Stimulated activated CD4-positive, alpha-beta T cell treated with anti-CD3 and anti-CD28 coated beads, TNF-alpha, amount 100 ng/mL, for 4 hours (primary cell): ENCODE measurements at regions not wholly inside any gene's neighbourhood (a gene's known extent, or its start where the extent isn't known, plus 50 kb on each side); places are given as distances from the start of the nearest gene placed in this dataset.
A peak's percentile ranks its signal among the peaks of the same experiment; 100 is the strongest.
"Not testable (repeated sequence)": the region's sequence is repeated elsewhere in the genome, so short reads cannot be mapped to it uniquely, and the experiment has no call there.

Source experiments
- DNase-seq, 3 experiments: peaks; one replicate each; pipeline ENCODE4 v3.0.0-alpha.2; 2020; ENCODE audit warnings: low read depth in 3 of 3

GRCh38 chr2:136327162-136327852, 209.4 kb upstream of the CXCR4 start:
- peak in 2 of 3 experiments; percentile 42 to 43 for DNase-seq

- DNase-seq = no peak
These were observed 207.9 kb upstream of the CXCR4 start for GRCh38 chr2:136325844-136326331.

- no peak for DNase-seq
These were observed 207.0 kb upstream of the CXCR4 start for GRCh38 chr2:136324966-136325365.

- DNase-seq = no peak
These were observed 206.0 kb upstream of the CXCR4 start for GRCh38 chr2:136323935-136324334.

- DNase-seq = no peak
These were observed 205.2 kb upstream of the CXCR4 start for GRCh38 chr2:136323195-136323594.

- no peak for DNase-seq
These were observed 204.5 kb upstream of the CXCR4 start for GRCh38 chr2:136322428-136322827.

GRCh38 chr2:136319651-136320050, 201.7 kb upstream of the CXCR4 start:
- DNase-seq = no peak

- DNase-seq = no peak
These were observed 201.3 kb upstream of the CXCR4 start for GRCh38 chr2:136319237-136319636.

GRCh38 chr2:136314240-136314639, 196.3 kb upstream of the CXCR4 start:
- DNase-seq = no peak

GRCh38 chr2:136312568-136312967, 194.6 kb upstream of the CXCR4 start:
- DNase-seq = not testable (repeated sequence)

- no peak for DNase-seq
These were observed 193.1 kb upstream of the CXCR4 start for GRCh38 chr2:136310797-136311603.

- no peak for DNase-seq
These were observed 192.1 kb upstream of the CXCR4 start for GRCh38 chr2:136310005-136310495.

- no peak for DNase-seq
These were observed 190.7 kb upstream of the CXCR4 start for GRCh38 chr2:136308611-136309010.

- no peak for DNase-seq
These were observed 188.9 kb upstream of the CXCR4 start for GRCh38 chr2:136306836-136307235.

- DNase-seq = peak in 2 of 3 experiments; percentile 15 to 26
These were observed 187.7 kb upstream of the CXCR4 start for GRCh38 chr2:136305517-136306192.

GRCh38 chr2:136301006-136301405, 183.1 kb upstream of the CXCR4 start:
- DNase-seq = no peak

GRCh38 chr2:136298631-136299030, 180.7 kb upstream of the CXCR4 start:
- DNase-seq = no peak

- no peak for DNase-seq
These were observed 180.0 kb upstream of the CXCR4 start for GRCh38 chr2:136297994-136298393.

- DNase-seq = no peak
These were observed 179.4 kb upstream of the CXCR4 start for GRCh38 chr2:136297312-136297711.

- DNase-seq = no peak
These were observed 177.2 kb upstream of the CXCR4 start for GRCh38 chr2:136295168-136295567.

- no peak for DNase-seq
These were observed 173.9 kb upstream of the CXCR4 start for GRCh38 chr2:136291871-136292270.

- no peak for DNase-seq
These were observed 172.4 kb upstream of the CXCR4 start for GRCh38 chr2:136290326-136290725.
